ENCODE measurements at regions not wholly inside any gene's neighbourhood (a gene's known extent, or its start where the extent isn't known, plus 50 kb on each side); places are given as distances from the start of the nearest gene placed in this dataset.

DNA sequence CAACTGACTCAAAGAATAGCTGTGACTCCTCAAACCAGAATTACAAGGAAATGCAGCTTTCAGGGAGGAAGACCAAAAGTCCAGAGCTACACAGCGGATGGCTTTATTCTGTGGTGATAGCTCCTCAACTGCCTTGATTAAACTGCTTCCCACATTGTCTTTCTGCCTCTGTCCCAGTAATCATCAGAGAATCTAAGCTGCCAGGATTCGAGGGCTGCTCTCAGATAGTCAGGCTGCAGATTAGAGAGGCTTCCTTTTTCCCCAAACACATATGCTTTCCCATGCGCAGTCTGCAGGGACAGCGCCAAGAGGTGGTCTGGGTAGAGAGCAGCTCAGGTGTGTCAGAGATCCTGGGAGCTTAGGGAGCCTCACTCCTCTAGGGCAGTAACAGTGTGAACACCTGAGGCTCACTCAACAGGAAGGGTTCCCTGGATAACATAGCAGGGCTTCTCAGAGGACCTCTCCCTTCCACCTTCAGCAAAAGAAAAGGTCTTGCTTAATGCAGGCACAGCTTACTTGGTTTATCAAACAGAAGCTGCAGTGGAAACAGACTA lies 439.9 kb upstream of the TLE4 start:
- no peaks in the 10 kb centered on the region for H3K36me3 ChIP-seq

DNA sequence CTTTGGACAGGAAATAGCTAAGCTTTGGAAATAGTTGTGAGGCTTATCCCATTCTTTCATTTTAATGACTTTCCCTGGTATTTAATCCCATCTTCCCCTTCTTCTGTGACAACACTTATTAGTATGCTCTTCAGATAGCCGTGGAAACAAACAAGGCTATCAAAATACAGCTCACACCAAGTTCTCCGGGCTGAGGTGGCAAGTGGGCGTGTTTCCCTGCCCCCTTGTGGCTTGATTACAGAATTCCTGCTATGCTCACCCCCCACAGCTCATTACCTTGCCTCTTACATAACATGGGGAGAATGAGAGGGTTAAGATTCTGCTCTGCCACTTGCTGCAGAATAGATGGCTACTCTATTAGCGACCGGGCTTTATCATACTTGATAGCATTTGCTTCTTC lies 437.1 kb upstream of the TLE4 start:
- TF ChIP-seq, protein P1, sequence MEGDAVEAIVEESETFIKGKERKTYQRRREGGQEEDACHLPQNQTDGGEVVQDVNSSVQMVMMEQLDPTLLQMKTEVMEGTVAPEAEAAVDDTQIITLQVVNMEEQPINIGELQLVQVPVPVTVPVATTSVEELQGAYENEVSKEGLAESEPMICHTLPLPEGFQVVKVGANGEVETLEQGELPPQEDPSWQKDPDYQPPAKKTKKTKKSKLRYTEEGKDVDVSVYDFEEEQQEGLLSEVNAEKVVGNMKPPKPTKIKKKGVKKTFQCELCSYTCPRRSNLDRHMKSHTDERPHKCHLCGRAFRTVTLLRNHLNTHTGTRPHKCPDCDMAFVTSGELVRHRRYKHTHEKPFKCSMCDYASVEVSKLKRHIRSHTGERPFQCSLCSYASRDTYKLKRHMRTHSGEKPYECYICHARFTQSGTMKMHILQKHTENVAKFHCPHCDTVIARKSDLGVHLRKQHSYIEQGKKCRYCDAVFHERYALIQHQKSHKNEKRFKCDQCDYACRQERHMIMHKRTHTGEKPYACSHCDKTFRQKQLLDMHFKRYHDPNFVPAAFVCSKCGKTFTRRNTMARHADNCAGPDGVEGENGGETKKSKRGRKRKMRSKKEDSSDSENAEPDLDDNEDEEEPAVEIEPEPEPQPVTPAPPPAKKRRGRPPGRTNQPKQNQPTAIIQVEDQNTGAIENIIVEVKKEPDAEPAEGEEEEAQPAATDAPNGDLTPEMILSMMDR (IDR thresholded peaks at IDR 0.05) = no peak
- TF ChIP-seq POLR2AphosphoS5 (IDR thresholded peaks at IDR 0.05) = no peak
- no peak for TF ChIP-seq POLR2A (IDR thresholded peaks at IDR 0.05)
- DNase-seq (ENCODE audit: low spot score in 2 of 2) = no peak
- intact Hi-C loops (cut with DNase I; ENCODE audit: low total_unique reads) = no loop called here

More for the DNA sequence above, 439.9 kb upstream of the TLE4 start:
- intact Hi-C loops (cut with DNase I; ENCODE audit: low total_unique reads) = no loop called here
- Histone ChIP-seq H3K27ac (no peak overlapping the region), H3K27me3 (no peaks in the 10 kb centered on the region), H3K9me3 (no peaks in the 10 kb centered on the region), H3K4me3 (no peak overlapping the region), H3K4me1 (no peaks in the 10 kb centered on the region)
- DNase-seq (ENCODE audit: low spot score in 2 of 2) = no peak
- TF ChIP-seq, protein P1 (IDR thresholded peaks at IDR 0.05) = no peak
- TF ChIP-seq POLR2A (IDR thresholded peaks at IDR 0.05) (no peak), POLR2AphosphoS5 (IDR thresholded peaks at IDR 0.05) (no peak)

DNA sequence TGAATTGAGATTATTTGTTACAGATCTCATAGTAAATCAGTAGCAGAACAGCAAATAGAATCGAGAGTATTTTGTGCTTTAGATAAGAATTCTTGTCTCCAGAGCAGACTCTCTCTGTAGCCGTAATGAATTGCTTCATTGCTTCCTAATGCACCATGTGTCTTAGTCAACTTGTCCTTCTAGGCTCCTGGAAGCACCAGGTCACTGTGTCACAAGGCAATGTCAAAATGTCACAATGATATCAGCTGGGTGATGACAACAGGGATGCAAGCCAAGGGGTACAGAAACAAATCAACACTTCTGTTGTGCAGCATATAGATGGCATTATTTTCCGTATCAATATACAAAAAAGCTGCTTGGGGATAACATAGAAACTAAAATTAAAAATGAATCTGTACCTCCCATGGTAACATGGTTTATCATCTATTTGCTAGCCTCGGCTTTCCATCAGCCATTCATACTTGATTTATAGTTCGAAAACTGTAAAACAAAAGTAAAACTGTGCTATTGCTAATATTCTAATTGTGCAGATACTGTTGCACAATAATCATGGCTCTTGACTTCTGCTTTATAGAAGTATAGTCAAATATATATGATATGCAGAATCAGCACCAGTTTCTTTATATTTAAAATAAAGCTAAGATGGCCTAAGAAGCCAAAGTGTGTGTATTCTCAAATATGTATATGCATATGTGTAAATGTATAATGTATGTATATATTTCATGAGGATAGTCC lies 435.9 kb upstream of the TLE4 start:
- no peaks in the 10 kb centered on the region for H3K36me3 ChIP-seq
- TF ChIP-seq POLR2AphosphoS5 (IDR thresholded peaks at IDR 0.05) (no peak), POLR2A (IDR thresholded peaks at IDR 0.05) (no peak)
- TF ChIP-seq, protein P1 (IDR thresholded peaks at IDR 0.05) = no peak
- H3K9me3 ChIP-seq = no peaks in the 10 kb centered on the region
- intact Hi-C loops (cut with DNase I; ENCODE audit: low total_unique reads) = no loop called here
- no peaks in the 10 kb centered on the region for H3K27me3 ChIP-seq
- no peak overlapping the region for H3K27ac ChIP-seq
- no peaks in the 10 kb centered on the region for H3K4me1 ChIP-seq
- no peak overlapping the region for H3K4me3 ChIP-seq
- no peak for DNase-seq (ENCODE audit: low spot score in 2 of 2)

More for the DNA sequence above, 437.1 kb upstream of the TLE4 start:
- Histone ChIP-seq H3K4me1 (no peaks in the 10 kb centered on the region), H3K27ac (no peak overlapping the region), H3K4me3 (no peak overlapping the region), H3K36me3 (no peaks in the 10 kb centered on the region), H3K9me3 (no peaks in the 10 kb centered on the region), H3K27me3 (no peaks in the 10 kb centered on the region)

DNA sequence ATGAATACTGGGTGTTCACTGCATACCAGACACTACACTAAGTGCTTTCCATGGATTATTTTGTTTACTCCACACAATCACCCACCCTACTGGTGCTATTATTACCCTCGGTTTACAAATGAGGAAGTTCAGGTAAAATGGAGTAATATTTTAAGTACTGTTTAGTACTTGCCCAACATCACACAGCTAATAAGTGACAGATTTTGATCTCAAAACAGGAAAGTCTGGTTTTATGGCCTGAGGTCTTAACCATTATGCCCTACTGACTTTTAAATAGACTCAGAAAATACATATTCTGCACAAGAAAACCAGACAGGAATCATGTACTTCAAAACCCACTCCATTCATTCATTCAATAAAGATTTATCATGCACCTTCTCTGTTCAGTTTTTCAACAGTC lies 431.0 kb upstream of the TLE4 start:
- H3K9me3 ChIP-seq = no peaks in the 10 kb centered on the region
- intact Hi-C loops (cut with DNase I; ENCODE audit: low total_unique reads) = no loop called here
- H3K36me3 ChIP-seq = no peaks in the 10 kb centered on the region
- no peaks in the 10 kb centered on the region for H3K4me1 ChIP-seq
- no peak overlapping the region for H3K4me3 ChIP-seq
- H3K27ac ChIP-seq = no peak overlapping the region
- no peaks in the 10 kb centered on the region for H3K27me3 ChIP-seq
- DNase-seq (ENCODE audit: low spot score in 2 of 2) = no peak
- TF ChIP-seq POLR2AphosphoS5 (IDR thresholded peaks at IDR 0.05) (no peak), POLR2A (IDR thresholded peaks at IDR 0.05) (no peak)

DNA sequence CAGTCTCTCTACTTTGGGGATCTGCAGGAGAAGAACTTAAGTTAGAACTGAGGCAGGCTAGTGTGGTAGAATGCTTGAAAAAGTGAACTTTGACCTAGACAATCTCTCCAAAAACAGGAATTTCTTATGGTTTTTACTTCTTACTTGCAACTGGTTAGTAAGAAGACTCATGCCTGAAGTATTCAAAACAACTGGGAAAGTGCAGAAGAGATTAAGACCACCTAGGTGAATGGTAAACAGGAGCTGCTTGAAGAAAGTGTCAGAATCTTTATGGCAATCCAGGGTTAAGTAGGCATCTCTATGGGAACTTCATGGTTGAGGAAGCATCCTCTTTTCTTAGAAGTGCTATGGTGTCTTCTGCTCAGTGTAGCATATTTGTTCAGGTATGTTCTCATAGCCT lies 428.6 kb upstream of the TLE4 start:
- intact Hi-C loops (cut with DNase I; ENCODE audit: low total_unique reads) = no loop called here
- DNase-seq (ENCODE audit: low spot score in 2 of 2) = no peak

More for the DNA sequence above, 428.6 kb upstream of the TLE4 start:
- Histone ChIP-seq H3K27me3 (no peaks in the 10 kb centered on the region), H3K9me3 (no peaks in the 10 kb centered on the region), H3K4me1 (no peaks in the 10 kb centered on the region), H3K27ac (no peak overlapping the region), H3K4me3 (no peak overlapping the region), H3K36me3 (no peaks in the 10 kb centered on the region)
- TF ChIP-seq POLR2A (IDR thresholded peaks at IDR 0.05) (no peak), POLR2AphosphoS5 (IDR thresholded peaks at IDR 0.05) (no peak)
- TF ChIP-seq, protein P1 (IDR thresholded peaks at IDR 0.05) = no peak

All from breast epithelium (tissue), 4 donors.